K562 (cell line): ENCODE measurements at regions not wholly inside any gene's neighbourhood (a gene's known extent, or its start where the extent isn't known, plus 50 kb on each side); places are given as distances from the start of the nearest gene placed in this dataset.

Experiments
- BRCA1 ChIP-seq, 2 experiments: fragments of 450-650 bp in 1 of 2; sonication (generic) in 1 of 2; formaldehyde crosslinking in 1 of 2; IDR thresholded peaks; 2 replicates each; pipeline versions ENCODE4 v1.5.0 to v1.6.1; 2017 to 2020; ENCODE audit warnings: mild to moderate bottlenecking in 1 of 2, missing genetic modification reagents in 1 of 2
- CBFA2T2 ChIP-seq: fragments of 450-650 bp; conservative IDR thresholded peaks from 2 replicates; pipeline ENCODE4 v1.6.1; 2017; ENCODE audit warnings: mild to moderate bottlenecking
- EP300 ChIP-seq: IDR thresholded peaks from 2 replicates; pipeline ENCODE4 v1.6.1; 2012; ENCODE audit warnings: low read length, improper control_type of control experiment
- ETS2 ChIP-seq: IDR thresholded peaks from 2 replicates; pipeline ENCODE4 v1.6.1; 2016; ENCODE audit warnings: borderline replicate concordance, missing genetic modification characterization, mild to moderate bottlenecking, moderate library complexity, missing compliant biosample characterization; ENCODE audit not compliant: poor library complexity, severe bottlenecking
- FOXP1 ChIP-seq: sonication (generic); formaldehyde crosslinking; IDR thresholded peaks from 2 replicates; pipeline ENCODE4 v1.8.0; 2022; ENCODE audit warnings: mild to moderate bottlenecking, missing genetic modification reagents
- FOXP4 ChIP-seq: sonication (generic); formaldehyde crosslinking; IDR thresholded peaks from 2 replicates; pipeline ENCODE4 v1.8.0; 2022; ENCODE audit warnings: mild to moderate bottlenecking, missing genetic modification reagents, borderline replicate concordance
- FUS ChIP-seq: fragments of 200-400 bp; formaldehyde crosslinking; optimal IDR thresholded peaks from 2 replicates; pipeline ENCODE3; 2017; ENCODE audit warnings: low read depth, low read length
- MBD2 ChIP-seq: sonication (generic); IDR thresholded peaks from 2 replicates; pipeline ENCODE4 v1.6.1; 2016; ENCODE audit warnings: low read depth, borderline replicate concordance
- MEIS2 ChIP-seq: fragments of 450-650 bp; IDR thresholded peaks from 2 replicates; pipeline ENCODE4 v1.6.1; 2014; ENCODE audit warnings: mild to moderate bottlenecking; ENCODE audit not compliant: partially characterized antibody
- MTA1 ChIP-seq: fragments of 450-650 bp; IDR thresholded peaks from 2 replicates; pipeline ENCODE4 v1.6.1; 2017; ENCODE audit warnings: borderline replicate concordance
- NFYB ChIP-seq: IDR thresholded peaks from 2 replicates; pipeline ENCODE4 v1.6.1; 2011; ENCODE audit warnings: mild to moderate bottlenecking, moderate library complexity; ENCODE audit not compliant: insufficient read length; ENCODE audit errors: extremely low read depth
- POU5F1 ChIP-seq: fragments of 150-350 bp; IDR thresholded peaks from 2 replicates; pipeline ENCODE4 v1.6.1; 2014; ENCODE audit warnings: borderline replicate concordance, low read length, low read depth, mild to moderate bottlenecking; ENCODE audit not compliant: partially characterized antibody
- RAD51 ChIP-seq: fragments of 450-650 bp; IDR thresholded peaks from 2 replicates; pipeline ENCODE4 v1.7.1; 2016; ENCODE audit warnings: low read depth, mild to moderate bottlenecking, borderline replicate concordance
- SP1 ChIP-seq: sonication (generic); formaldehyde crosslinking; IDR thresholded peaks from 2 replicates; pipeline ENCODE4 v1.8.1; 2022; ENCODE audit warnings: mild to moderate bottlenecking, missing genetic modification reagents
- TBP ChIP-seq: optimal IDR thresholded peaks from 2 replicates; pipeline ENCODE3; 2011; ENCODE audit warnings: low read depth, low read length, improper control_type of control experiment
- ZNF77 ChIP-seq: fragments of 250-450 bp; sonication (Bioruptor Pico); IDR thresholded peaks from 2 replicates; pipeline ENCODE4 v1.5.0; 2020
- TF ChIP-seq, protein P1 (sequence below), 2 experiments: fragments of 200-800 bp in 1 of 2; sonication (Bioruptor generic) in 1 of 2; sonication (generic) in 1 of 2; formaldehyde crosslinking in 1 of 2; IDR thresholded peaks in 1 of 2; conservative IDR thresholded peaks in 1 of 2; 2 replicates each; pipeline versions ENCODE4 v1.5.0 to v1.6.1; 2016 to 2020; ENCODE audit warnings: missing compliant biosample characterization in 1 of 2, missing genetic modification characterization in 1 of 2, missing genetic modification reagents in 1 of 2
- TF ChIP-seq, protein P2 (sequence below): fragments of 450-650 bp; formaldehyde crosslinking; IDR thresholded peaks from 2 replicates; pipeline ENCODE4 v1.4.0; 2020; ENCODE audit warnings: mild to moderate bottlenecking, moderate library complexity
- TF ChIP-seq, protein P3 (sequence below): sonication (generic); formaldehyde crosslinking; IDR thresholded peaks from 2 replicates; pipeline ENCODE4 v1.8.1; 2023; ENCODE audit warnings: mild to moderate bottlenecking, missing genetic modification reagents

DNA sequence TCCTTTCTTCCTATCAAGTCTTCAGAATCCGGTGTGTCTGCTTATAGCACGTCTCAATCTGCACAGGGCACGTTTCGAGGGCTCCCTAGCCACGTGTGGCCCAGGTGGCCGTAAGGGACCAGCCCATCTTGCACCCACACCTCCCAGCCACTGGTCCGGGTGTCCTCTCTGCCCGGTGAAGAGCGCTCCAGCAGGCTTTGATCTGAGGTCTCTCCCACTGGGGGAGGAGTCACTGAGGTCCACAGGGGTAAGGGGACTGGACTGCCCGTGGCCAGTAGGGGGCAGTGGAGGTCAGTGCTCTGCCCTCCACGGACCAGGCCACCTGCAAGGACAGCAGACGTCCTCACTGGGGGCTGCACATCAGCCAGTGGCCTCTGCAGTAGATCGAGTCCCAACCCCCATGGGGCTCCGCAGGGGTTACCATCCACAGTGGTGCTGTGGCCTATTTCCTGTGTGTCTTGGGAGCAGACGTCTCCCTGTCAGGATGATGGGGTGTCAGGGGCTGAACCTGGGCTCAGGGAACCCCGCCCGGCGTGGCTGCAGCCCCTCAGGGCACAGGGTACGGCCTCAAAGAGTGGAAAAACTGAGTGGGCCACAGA lies 204.1 kb upstream of the CIBAR2 start (continued):
- TF ChIP-seq POU5F1 (peak; percentile 57), EP300 (peak; percentile 12; the same call in 1 of the 2 replicates), ETS2 (tag) (no peak), FOXP1 (CRISPR knock-in tag) (0 out of 2 replicates have a peak, but pooled peaks have one; percentile 24), BRCA1 (IDR thresholded peaks at IDR 0.05) (no peak), BRCA1 (CRISPR knock-in tag; IDR thresholded peaks at IDR 0.05) (no peak), MBD2 (no peak), MTA1 (peak; percentile 35; the same call in 1 of the 2 replicates), NFYB (no peak), CBFA2T2 (0 out of 2 replicates have a peak, but pooled peaks have one; percentile 14), SP1 (CRISPR knock-in tag) (peak; percentile 82), MEIS2 (peak; percentile 12), RAD51 (no peak), TBP (no peak), ZNF77 (CRISPR knock-in tag) (no peak), FOXP4 (CRISPR knock-in tag) (no peak), FUS (no peak)
- TF ChIP-seq, protein P1, sequence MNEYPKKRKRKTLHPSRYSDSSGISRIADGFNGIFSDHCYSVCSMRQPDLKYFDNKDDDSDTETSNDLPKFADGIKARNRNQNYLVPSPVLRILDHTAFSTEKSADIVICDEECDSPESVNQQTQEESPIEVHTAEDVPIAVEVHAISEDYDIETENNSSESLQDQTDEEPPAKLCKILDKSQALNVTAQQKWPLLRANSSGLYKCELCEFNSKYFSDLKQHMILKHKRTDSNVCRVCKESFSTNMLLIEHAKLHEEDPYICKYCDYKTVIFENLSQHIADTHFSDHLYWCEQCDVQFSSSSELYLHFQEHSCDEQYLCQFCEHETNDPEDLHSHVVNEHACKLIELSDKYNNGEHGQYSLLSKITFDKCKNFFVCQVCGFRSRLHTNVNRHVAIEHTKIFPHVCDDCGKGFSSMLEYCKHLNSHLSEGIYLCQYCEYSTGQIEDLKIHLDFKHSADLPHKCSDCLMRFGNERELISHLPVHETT (CRISPR knock-in tag; conservative IDR thresholded peaks at IDR 0.05 in 1 of 2, IDR thresholded peaks at IDR 0.05 in 1 of 2): no peak
- TF ChIP-seq, protein P2, sequence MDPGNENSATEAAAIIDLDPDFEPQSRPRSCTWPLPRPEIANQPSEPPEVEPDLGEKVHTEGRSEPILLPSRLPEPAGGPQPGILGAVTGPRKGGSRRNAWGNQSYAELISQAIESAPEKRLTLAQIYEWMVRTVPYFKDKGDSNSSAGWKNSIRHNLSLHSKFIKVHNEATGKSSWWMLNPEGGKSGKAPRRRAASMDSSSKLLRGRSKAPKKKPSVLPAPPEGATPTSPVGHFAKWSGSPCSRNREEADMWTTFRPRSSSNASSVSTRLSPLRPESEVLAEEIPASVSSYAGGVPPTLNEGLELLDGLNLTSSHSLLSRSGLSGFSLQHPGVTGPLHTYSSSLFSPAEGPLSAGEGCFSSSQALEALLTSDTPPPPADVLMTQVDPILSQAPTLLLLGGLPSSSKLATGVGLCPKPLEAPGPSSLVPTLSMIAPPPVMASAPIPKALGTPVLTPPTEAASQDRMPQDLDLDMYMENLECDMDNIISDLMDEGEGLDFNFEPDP (CRISPR knock-in tag): no peak
- TF ChIP-seq, protein P3, sequence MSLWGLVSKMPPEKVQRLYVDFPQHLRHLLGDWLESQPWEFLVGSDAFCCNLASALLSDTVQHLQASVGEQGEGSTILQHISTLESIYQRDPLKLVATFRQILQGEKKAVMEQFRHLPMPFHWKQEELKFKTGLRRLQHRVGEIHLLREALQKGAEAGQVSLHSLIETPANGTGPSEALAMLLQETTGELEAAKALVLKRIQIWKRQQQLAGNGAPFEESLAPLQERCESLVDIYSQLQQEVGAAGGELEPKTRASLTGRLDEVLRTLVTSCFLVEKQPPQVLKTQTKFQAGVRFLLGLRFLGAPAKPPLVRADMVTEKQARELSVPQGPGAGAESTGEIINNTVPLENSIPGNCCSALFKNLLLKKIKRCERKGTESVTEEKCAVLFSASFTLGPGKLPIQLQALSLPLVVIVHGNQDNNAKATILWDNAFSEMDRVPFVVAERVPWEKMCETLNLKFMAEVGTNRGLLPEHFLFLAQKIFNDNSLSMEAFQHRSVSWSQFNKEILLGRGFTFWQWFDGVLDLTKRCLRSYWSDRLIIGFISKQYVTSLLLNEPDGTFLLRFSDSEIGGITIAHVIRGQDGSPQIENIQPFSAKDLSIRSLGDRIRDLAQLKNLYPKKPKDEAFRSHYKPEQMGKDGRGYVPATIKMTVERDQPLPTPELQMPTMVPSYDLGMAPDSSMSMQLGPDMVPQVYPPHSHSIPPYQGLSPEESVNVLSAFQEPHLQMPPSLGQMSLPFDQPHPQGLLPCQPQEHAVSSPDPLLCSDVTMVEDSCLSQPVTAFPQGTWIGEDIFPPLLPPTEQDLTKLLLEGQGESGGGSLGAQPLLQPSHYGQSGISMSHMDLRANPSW (CRISPR knock-in tag): no peak
